GM23338 (cell line): ENCODE measurements at regions not wholly inside any gene's neighbourhood (a gene's known extent, or its start where the extent isn't known, plus 50 kb on each side); places are given as distances from the start of the nearest gene placed in this dataset.

Source experiments
- ATAC-seq: fragments of 200-7000 bp; cut with Tn5 transposase; 3 replicates; pipeline ENCODE4 v1.9.1; 2020
- DNase-seq: peaks from one replicate; pipeline ENCODE4 v3.0.0-alpha.2; 2015; ENCODE audit warnings: low spot score
- H2AFZ ChIP-seq: fragments of 200-600 bp; sonication (generic); 2 replicates; pipeline ENCODE4 v1.8.0; 2016; ENCODE audit warnings: antibody characterized with exemption, mild to moderate bottlenecking, moderate library complexity
- H3F3A ChIP-seq: fragments of 200-600 bp; sonication (generic); replicated peaks from 2 replicates; pipeline ENCODE4 v1.8.0; 2017; ENCODE audit warnings: antibody characterized with exemption, mixed run types, low read depth
- H3K27ac ChIP-seq: fragments of 200-600 bp; sonication (generic); 2 replicates; pipeline ENCODE4 v1.6.1; 2016; ENCODE audit warnings: low read depth
- H3K27me3 ChIP-seq: fragments of 200-600 bp; sonication (generic); 2 replicates; pipeline ENCODE4 v1.8.0; 2016; ENCODE audit warnings: mild to moderate bottlenecking, mixed run types, moderate library complexity; ENCODE audit not compliant: insufficient read depth
- H3K36me3 ChIP-seq: fragments of 200-600 bp; sonication (generic); 2 replicates; pipeline ENCODE4 v1.8.0; 2016; ENCODE audit warnings: mild to moderate bottlenecking; ENCODE audit not compliant: insufficient read depth
- H3K4me1 ChIP-seq: fragments of 200-600 bp; sonication (generic); 2 replicates; pipeline ENCODE4 v1.8.0; 2016; ENCODE audit warnings: mild to moderate bottlenecking, moderate library complexity; ENCODE audit not compliant: insufficient read depth
- H3K4me2 ChIP-seq: fragments of 200-600 bp; sonication (generic); 2 replicates; pipeline ENCODE4 v1.7.1; 2017; ENCODE audit warnings: mixed run types
- H3K4me3 ChIP-seq: fragments of 200-600 bp; sonication (generic); 2 replicates; pipeline ENCODE4 v1.6.1; 2016; ENCODE audit warnings: mixed run types
- H3K79me2 ChIP-seq: fragments of 200-600 bp; sonication (generic); replicated peaks from 2 replicates; pipeline ENCODE4 v1.8.0; 2017; ENCODE audit warnings: mild to moderate bottlenecking; ENCODE audit not compliant: insufficient read depth
- H3K9me2 ChIP-seq: fragments of 200-600 bp; sonication (generic); 2 replicates; pipeline ENCODE4 v1.8.0; 2017; ENCODE audit not compliant: insufficient read depth
- H4K20me1 ChIP-seq: fragments of 200-600 bp; sonication (generic); replicated peaks from 2 replicates; pipeline ENCODE4 v1.8.0; 2017; ENCODE audit warnings: mild to moderate bottlenecking; ENCODE audit not compliant: insufficient read depth
- H3K27ac Mint-ChIP-seq: 2 replicates; pipeline ENCODE4 v1.8.0; 2020; ENCODE audit warnings: inconsistent platforms, mild to moderate bottlenecking, moderate library complexity, mixed read lengths
- H3K27me3 Mint-ChIP-seq: 3 replicates; pipeline ENCODE4 v1.8.0; 2022; ENCODE audit warnings: low read depth, mild to moderate bottlenecking, moderate library complexity, mixed read lengths, inconsistent platforms; ENCODE audit not compliant: insufficient read depth, poor library complexity
- H3K36me3 Mint-ChIP-seq: 3 replicates; pipeline ENCODE4 v1.8.0; 2021; ENCODE audit warnings: low read depth, mild to moderate bottlenecking, inconsistent platforms, moderate library complexity, mixed read lengths
- H3K4me1 Mint-ChIP-seq: 3 replicates; pipeline ENCODE4 v1.8.0; 2020; ENCODE audit warnings: mild to moderate bottlenecking, inconsistent platforms, mixed read lengths
- H3K4me3 Mint-ChIP-seq: 3 replicates; pipeline ENCODE4 v1.8.0; 2021; ENCODE audit warnings: moderate library complexity, mild to moderate bottlenecking, inconsistent platforms, mixed read lengths
- H3K9me3 Mint-ChIP-seq: 3 replicates; pipeline ENCODE4 v1.8.0; 2020; ENCODE audit warnings: moderate library complexity, mild to moderate bottlenecking, inconsistent platforms, mixed read lengths
- CREB1 ChIP-seq: fragments of 250-450 bp; sonication (Bioruptor Pico); IDR thresholded peaks from 2 replicates; pipeline ENCODE4 v1.5.0; 2020; ENCODE audit warnings: low read depth, mild to moderate bottlenecking, moderate library complexity
- CTCF ChIP-seq, 2 experiments: fragments of 200-600 bp in 1 of 2; sonication (generic) in 1 of 2; conservative IDR thresholded peaks; 2 replicates each; pipeline versions ENCODE4 v1.5.1 to v1.6.1; 2016 to 2017; ENCODE audit warnings: antibody characterized with exemption in 2 of 2, low read depth in 2 of 2, mild to moderate bottlenecking in 2 of 2, moderate library complexity in 1 of 2
- ETS1 ChIP-seq: IDR thresholded peaks from 2 replicates; pipeline ENCODE4 v1.6.1; 2016; ENCODE audit warnings: antibody characterized with exemption
- EZH2 ChIP-seq: fragments of 200-600 bp; sonication (generic); IDR thresholded peaks from one replicate; pipeline ENCODE4 v1.8.0; 2017; ENCODE audit warnings: antibody characterized with exemption, mild to moderate bottlenecking, low read depth; ENCODE audit not compliant: unreplicated experiment
- EZH2phosphoT487 ChIP-seq: fragments of 200-600 bp; sonication (generic); IDR thresholded peaks from one replicate; pipeline ENCODE4 v1.8.1; 2018; ENCODE audit warnings: antibody characterized with exemption; ENCODE audit not compliant: unreplicated experiment
- JUNB ChIP-seq: IDR thresholded peaks from one replicate; pipeline ENCODE4 v1.6.1; 2016; ENCODE audit warnings: antibody characterized with exemption; ENCODE audit not compliant: unreplicated experiment
- NANOG ChIP-seq: IDR thresholded peaks from 2 replicates; pipeline ENCODE4 v1.6.1; 2016; ENCODE audit warnings: antibody characterized with exemption, borderline replicate concordance
- POLR2AphosphoS5 ChIP-seq: IDR thresholded peaks from 2 replicates; pipeline ENCODE4 v1.6.1; 2016; ENCODE audit warnings: antibody characterized with exemption, low read depth
- REST ChIP-seq: IDR thresholded peaks from one replicate; pipeline ENCODE4 v1.6.1; 2018; ENCODE audit warnings: antibody characterized with exemption; ENCODE audit not compliant: unreplicated experiment
- STAT1 ChIP-seq: IDR thresholded peaks from one replicate; pipeline ENCODE4 v1.6.1; 2016; ENCODE audit warnings: antibody characterized with exemption; ENCODE audit not compliant: unreplicated experiment
- ZNF114 ChIP-seq: fragments of 250-450 bp; sonication (Bioruptor Pico); IDR thresholded peaks from 2 replicates; pipeline ENCODE4 v1.5.0; 2020; ENCODE audit warnings: mild to moderate bottlenecking, moderate library complexity
- ZNF331 ChIP-seq: fragments of 250-450 bp; sonication (Bioruptor Pico); IDR thresholded peaks from 2 replicates; pipeline ENCODE4 v1.5.0; 2020; ENCODE audit warnings: low read depth, mild to moderate bottlenecking, moderate library complexity
- ZNF462 ChIP-seq: fragments of 250-450 bp; sonication (Bioruptor Pico); IDR thresholded peaks from 2 replicates; pipeline ENCODE4 v1.5.0; 2020; ENCODE audit warnings: mild to moderate bottlenecking, moderate library complexity

GRCh38 chr2:198916548-198917080, 541.1 kb downstream of the SATB2 start:
- Histone ChIP-seq H3K4me1 (no peaks in the 10 kb centered on the region), H2AFZ (no peak overlapping the region), H4K20me1 (no peaks in the 10 kb centered on the region), H3K27ac (no peak overlapping the region), H3K36me3 (no peaks in the 10 kb centered on the region), H3K4me3 (no peak overlapping the region), H3K4me2 (no peak overlapping the region), H3K27me3 (no peaks in the 10 kb centered on the region), H3K9me2 (no peaks in the 10 kb centered on the region), H3K79me2 (no peaks in the 10 kb centered on the region), H3F3A (no peaks in the 10 kb centered on the region)
- no peak for DNase-seq
- H3K4me1 Mint-ChIP-seq = no peaks in the 10 kb centered on the region
- TF ChIP-seq STAT1 = no peak
- no peak for TF ChIP-seq JUNB
- no peak for TF ChIP-seq ZNF462 (CRISPR knock-in tag)
- TF ChIP-seq ZNF331 (CRISPR knock-in tag) = no peak
- TF ChIP-seq ZNF114 = no peak
- TF ChIP-seq REST = no peak
- TF ChIP-seq CREB1 (CRISPR knock-in tag) = no peak
- TF ChIP-seq CTCF (conservative IDR thresholded peaks at IDR 0.05; ENCODE audit: low read depth in 2 of 2) = no peak
- no peak for TF ChIP-seq EZH2phosphoT487
- TF ChIP-seq ETS1 = no peak
- no peak for TF ChIP-seq NANOG
- no peak for TF ChIP-seq EZH2
- no peak for TF ChIP-seq POLR2AphosphoS5
- peaks cover 6% of the 10 kb centered on the region; the same call in 1 of the 3 replicates for H3K9me3 Mint-ChIP-seq
- no peaks in the 10 kb centered on the region for H3K27me3 Mint-ChIP-seq
- no peak overlapping the region for H3K27ac Mint-ChIP-seq
- no peak overlapping the region for H3K4me3 Mint-ChIP-seq
- no peaks in the 10 kb centered on the region; the same call in 2 of the 3 replicates for H3K36me3 Mint-ChIP-seq
- no peak for ATAC-seq
